EH (cell line): ENCODE measurements at regions not wholly inside any gene's neighbourhood (a gene's known extent, or its start where the extent isn't known, plus 50 kb on each side); places are given as distances from the start of the nearest gene placed in this dataset.

Source experiments
- DNase-seq: peaks from one replicate; pipeline ENCODE4 v3.0.0-alpha.2; 2015; ENCODE audit warnings: low read depth

DNA sequence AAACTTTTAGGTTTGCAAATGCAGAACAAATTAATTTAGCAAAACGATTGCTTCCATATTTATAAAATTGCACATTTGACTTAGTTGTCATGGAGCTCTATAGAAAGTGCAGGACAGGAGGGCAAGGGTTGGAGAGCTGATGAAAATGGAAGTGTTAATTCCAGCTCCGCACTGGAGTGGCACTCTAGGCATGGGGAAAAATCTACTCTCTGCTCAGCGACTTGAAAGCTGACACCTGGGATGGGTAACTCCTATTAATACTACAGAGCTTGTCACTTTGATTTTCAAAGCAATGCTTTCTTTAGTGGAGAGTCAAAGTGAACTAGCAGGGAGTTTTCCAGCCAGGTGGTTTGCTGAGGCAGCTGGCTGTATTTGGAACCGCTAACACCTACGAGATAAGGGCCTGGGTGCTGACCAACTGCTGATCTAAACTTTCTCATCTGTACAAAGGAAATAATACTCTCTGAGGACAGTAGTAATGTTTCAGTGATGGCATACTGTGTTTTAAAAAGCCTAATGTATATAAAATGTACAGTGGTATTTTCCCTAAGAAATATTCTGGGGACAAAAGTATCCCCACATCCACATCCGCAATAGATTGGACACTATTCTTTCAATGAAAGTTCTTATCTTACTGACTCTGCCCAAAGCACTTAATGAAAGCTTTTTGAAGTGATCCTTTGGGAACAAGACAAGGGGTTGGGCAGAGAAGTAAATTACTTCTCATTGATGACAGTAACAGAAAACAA is 444.3 kb downstream of the GPAM start:
- no peak for DNase-seq

- no peak for DNase-seq
These were observed 443.8 kb downstream of the GPAM start for GRCh38 chr10:111739874-111740139.

GRCh38 chr10:111745982-111746381 is 437.6 kb downstream of the GPAM start:
- DNase-seq = no peak

DNA sequence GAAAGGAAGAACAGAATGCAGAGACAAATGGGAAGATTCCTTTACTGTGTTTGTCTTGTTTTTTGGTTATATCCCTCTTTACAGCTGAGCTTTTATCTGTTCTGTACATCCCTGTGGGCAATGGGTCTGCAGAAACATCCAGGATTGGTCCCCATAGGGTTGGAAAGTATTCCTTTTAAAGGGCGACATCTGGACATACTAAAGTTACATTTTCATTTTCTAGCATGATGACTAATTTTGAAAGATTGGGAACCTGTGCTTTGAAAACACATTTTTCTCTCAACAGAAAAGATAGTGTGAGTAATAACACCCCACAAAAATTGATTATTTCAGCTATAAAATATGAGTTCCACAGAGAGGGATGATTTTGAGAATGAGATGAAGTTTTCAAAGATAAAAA is 435.8 kb downstream of the GPAM start:
- DNase-seq = no peak

GRCh38 chr10:111748184-111748583 is 435.4 kb downstream of the GPAM start:
- DNase-seq = no peak

GRCh38 chr10:111750165-111750849 is 433.3 kb downstream of the GPAM start:
- no peak for DNase-seq

DNA sequence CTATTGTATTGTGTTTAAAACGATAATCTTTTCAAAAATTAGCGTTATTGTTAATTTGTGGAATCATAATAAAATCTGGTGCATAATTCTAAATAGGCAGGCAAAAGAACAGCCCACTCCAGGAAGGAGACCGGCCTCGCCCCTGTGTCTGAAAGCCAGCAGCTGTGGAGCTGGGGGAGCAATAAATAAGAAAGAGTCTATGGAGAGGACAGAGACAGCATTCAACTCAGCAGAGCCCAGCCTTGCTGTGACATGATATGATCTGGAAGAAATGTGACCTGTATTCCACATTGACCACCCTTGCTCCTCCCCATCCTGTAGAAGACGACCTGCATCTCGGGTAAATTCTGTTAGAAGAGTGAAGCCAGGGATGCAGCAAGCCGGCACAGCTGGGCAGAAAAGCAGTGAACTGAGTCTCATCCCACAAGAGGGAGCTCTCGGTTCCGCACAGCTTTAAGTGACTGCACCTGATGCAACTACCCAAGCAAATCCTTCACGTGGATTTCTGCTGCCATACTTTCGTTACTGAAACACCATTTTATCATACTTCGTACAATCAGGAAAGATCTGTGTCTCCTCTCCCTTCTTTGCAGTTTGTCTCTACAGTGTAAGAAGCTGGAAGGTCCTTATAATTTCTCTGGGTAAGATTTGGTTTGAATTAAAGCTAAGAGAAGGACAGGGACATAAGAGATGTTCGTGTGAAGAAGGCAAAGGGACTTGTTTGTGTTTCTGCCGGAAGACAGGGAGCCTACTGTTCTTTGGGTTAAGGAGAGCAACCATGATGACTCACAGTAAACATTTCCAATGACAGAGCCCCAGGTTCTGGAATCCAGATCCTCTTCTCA is 427.1 kb downstream of the GPAM start:
- DNase-seq = peak; percentile 1

DNA sequence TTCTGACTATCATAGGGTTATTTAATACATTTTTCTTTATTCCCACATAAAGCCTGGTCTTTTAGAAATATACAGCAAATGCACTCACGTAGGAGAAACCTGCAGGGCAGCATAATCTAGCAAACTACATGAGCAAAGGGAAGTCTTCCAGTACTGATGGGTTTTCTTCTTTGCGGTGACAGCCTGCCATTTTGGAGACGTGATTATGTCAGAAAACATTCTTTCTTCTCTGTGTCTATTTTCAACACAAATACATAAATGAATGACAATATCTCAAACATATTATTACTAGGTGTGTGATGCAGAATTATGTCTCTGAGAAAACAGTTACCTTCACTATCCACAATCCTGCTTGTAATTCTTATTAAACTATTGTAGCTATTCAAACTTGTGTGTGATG is 425.0 kb downstream of the GPAM start:
- no peak for DNase-seq

DNA sequence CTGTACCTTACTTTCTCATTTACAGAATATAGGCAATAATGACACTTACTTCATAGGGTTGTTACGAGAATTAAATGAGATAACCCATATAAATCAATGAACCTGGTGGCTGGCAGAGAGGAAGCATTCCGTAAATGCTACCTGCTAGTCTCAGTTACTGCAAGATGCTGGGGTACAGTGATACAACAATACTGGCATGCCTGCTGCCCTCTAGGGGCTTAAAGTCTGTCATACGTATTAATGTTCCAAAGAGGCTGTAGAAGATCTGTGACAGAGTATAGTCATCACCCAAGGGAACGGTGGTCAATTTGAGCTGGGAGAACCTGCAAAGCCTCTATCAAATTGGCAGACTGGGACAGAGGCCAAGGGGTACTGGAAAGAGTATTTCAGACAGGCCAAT is 421.5 kb downstream of the GPAM start:
- DNase-seq = no peak

DNA sequence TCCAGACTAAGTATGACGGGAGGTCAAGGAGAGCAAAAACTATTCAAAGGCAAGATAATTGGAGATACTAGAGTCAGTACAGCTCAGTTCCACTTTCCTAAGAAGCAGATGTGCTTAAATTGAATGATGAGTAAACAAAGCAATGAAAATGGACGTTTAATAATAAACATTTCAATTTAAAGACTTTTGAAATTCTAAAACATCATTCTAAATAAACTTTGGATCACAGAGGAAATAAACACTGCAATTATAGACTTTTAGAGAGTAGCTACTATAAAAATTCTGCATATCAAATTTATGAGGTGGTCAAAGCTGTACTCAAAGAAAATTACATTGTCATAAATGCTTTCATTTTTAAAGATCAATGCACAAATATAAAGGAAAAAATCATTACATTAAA is 418.3 kb downstream of the GPAM start:
- no peak for DNase-seq

DNA sequence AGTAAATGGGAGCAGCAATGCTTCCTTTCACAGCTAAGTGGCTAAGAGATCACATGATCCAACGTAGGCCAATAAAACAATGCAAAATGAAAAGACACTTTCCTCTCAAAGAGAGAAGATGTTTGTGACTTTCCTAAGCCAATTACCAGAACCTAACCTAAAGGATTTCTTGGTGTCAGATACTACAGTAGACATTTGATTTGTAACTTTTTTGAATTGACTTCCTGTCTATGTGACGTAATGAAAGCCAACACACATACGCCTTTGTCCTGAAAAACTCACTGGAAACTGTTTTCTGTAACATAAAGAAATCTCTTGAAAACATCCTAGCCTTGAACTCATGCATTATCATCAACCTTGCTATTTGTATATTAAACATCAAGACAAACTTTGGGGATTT is 417.1 kb downstream of the GPAM start:
- no peak for DNase-seq

DNA sequence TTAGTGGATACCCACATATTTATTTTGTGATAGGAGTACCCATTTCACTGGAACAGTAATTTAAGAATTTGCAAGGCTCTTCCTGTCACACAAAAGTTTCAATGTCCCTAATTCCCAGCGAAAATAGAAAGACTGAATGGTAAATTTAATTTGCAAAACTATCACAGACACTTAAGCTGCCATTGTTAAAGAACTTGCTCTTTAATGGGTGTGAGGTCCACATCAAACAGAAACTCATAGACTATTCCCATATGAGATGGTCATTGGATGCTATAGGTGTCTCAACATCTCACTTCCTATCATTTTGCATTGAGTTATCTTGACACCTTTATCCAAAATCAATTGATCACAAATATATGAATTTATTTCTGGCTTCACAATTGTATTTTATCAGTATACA is 415.9 kb downstream of the GPAM start:
- DNase-seq = no peak

DNA sequence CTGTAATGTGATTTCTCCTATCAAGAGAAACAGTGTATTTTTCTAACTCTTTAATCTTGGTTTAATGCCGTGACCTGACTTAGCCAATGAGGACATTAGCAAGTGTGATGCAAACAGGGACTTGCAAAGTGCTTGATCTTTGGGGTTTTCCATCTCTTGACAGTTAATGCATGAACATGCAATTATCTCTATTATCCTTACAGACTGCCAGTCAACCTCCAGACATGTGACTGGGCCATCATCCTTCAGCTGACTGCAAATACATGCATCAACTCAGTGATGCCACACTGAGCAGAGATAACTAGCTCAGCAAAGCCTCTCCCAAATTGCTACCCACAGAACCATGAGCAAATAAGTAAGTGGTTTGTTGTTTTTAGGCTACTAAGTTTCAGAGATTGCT is 409.6 kb downstream of the GPAM start:
- DNase-seq = no peak

DNA sequence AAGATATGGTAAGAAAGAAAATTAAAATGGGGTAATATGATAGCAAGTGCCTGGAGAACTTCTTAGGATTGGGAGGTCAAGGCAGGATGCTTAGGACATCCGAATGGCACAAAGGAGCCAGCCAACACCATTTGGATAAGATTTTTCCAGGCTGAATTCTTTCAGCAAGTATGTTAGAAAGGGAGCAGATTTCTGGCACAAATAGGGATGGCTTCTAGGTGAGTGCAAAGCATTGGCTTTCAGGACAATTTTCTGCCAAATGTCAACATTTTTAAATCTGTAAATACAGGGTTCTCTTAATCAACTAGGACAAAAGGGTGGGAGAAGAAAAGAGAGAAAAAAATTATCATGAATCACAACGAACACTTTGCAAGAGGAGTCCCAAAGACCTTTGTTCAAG is 409.1 kb downstream of the GPAM start:
- no peak for DNase-seq

- no peak for DNase-seq
These were observed 399.1 kb downstream of the GPAM start for GRCh38 chr10:111784436-111784835.

DNA sequence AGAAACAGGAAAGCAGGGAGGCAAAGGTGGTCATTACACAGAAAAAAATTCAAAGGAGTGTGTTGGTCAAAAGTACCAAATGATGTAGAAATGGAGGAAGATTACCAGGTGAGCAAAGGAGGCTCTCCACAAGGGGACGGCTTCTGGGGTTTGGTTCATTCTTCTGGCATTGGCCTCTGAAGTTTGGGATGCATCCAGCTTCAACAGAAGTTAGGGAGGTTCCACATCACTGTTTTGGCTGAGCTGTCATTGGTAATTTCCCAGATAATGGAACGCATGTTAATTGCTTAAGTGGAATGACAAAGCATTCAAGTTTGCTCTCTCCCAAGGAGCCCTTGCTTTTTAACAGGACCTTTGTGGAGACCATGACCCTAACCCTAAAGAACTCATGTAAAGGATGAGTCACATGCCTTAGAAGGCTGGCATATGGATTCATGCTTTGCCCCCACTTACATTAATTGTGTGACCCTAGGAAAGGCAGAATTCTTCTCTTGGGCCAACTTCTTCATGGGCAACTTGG is 398.6 kb downstream of the GPAM start:
- no peak for DNase-seq

- DNase-seq = no peak
These were observed 397.6 kb downstream of the GPAM start for GRCh38 chr10:111785921-111786320.

GRCh38 chr10:111789821-111790220 is 393.7 kb downstream of the GPAM start:
- DNase-seq = no peak

DNA sequence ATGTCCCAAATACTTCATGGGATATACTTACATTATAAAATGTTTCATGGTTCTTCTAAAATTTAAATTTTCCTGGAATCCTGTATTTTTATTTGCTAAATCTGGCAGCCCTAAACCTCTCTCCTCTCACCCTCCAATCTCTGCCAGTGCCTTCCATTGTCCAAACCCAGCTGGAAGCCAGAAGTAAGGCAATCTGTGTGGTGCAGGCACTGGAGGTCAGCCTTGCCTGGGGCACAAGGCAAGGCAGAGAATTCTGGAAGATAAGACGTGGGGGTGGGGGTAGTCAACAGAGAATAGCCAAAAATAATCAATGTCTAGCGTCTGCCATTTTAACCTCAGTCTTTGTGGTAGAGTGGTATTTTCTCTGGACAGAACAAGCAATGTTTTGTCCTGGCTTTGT is 381.7 kb downstream of the GPAM start:
- no peak for DNase-seq

GRCh38 chr10:111804781-111805180 is 378.8 kb downstream of the GPAM start:
- DNase-seq = no peak

GRCh38 chr10:111811517-111811916 is 372.0 kb downstream of the GPAM start:
- DNase-seq = no peak

GRCh38 chr10:111820471-111820870 is 363.1 kb downstream of the GPAM start:
- no peak for DNase-seq

DNA sequence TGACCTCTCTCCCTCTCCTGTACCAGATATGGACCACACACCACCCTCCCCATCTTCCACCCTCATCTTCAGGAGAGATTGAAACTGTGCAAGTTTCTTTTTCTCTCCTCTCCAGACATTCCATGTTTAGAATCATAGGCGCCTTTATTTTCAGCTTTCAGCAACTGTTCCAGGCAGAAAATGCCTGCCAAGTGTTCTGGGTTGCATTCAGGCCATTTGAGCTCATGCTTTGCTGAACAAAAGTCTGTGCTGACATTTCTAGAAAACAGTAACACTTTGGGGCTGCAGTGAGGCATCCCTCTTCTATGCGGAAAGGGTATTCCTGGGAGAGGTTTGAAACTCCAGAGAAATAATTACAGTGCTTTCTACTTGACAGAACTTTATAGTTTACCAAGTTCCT is 361.7 kb downstream of the GPAM start:
- DNase-seq = no peak
